DND-41 (cell line): ENCODE measurements at regions not wholly inside any gene's neighbourhood (a gene's known extent, or its start where the extent isn't known, plus 50 kb on each side); places are given as distances from the start of the nearest gene placed in this dataset.

Experiments used
- ATAC-seq: fragments of 200-7000 bp; cut with Tn5 transposase; 3 replicates; pipeline ENCODE4 v1.9.1; 2021; ENCODE audit warnings: low read depth; ENCODE audit not compliant: insufficient read depth
- DNase-seq: peaks from one replicate; pipeline ENCODE4 v3.0.0-alpha.2; 2020
- H2AFZ ChIP-seq: 2 replicates; pipeline ENCODE4 v1.6.0; 2012; ENCODE audit warnings: low read depth, low read length
- H3K27ac ChIP-seq: 2 replicates; pipeline ENCODE4 v1.5.1; 2012; ENCODE audit warnings: low read length, inconsistent platforms
- H3K27me3 ChIP-seq: fragments of 200-600 bp; sonication (generic); 2 replicates; pipeline ENCODE4 v1.6.0; 2012; ENCODE audit warnings: low read length, mild to moderate bottlenecking, inconsistent platforms; ENCODE audit not compliant: insufficient read depth, poor library complexity
- H3K36me3 ChIP-seq: 2 replicates; pipeline ENCODE4 v1.5.1; 2012; ENCODE audit warnings: low read length, inconsistent platforms; ENCODE audit not compliant: insufficient read depth
- H3K4me1 ChIP-seq: 2 replicates; pipeline ENCODE4 v1.5.1; 2012; ENCODE audit warnings: mild to moderate bottlenecking, low read length; ENCODE audit not compliant: insufficient read depth
- H3K4me2 ChIP-seq: 2 replicates; pipeline ENCODE4 v1.6.0; 2012; ENCODE audit warnings: mild to moderate bottlenecking, moderate library complexity, low read length, inconsistent platforms; ENCODE audit not compliant: insufficient read depth
- H3K4me3 ChIP-seq, 2 experiments: fragments of 200-600 bp in 1 of 2; shearing (Covaris generic) in 1 of 2; 2 replicates each; pipeline ENCODE4 v1.5.1; 2012 to 2016; ENCODE audit warnings: inconsistent platforms in 2 of 2, low read length in 2 of 2, mild to moderate bottlenecking in 2 of 2, low read depth in 1 of 2, moderate library complexity in 1 of 2
- H3K79me2 ChIP-seq: 2 replicates; pipeline ENCODE4 v1.6.0; 2012; ENCODE audit warnings: low read length, inconsistent platforms; ENCODE audit not compliant: insufficient read depth
- H3K9ac ChIP-seq: 2 replicates; pipeline ENCODE4 v1.6.0; 2012; ENCODE audit warnings: low read depth, mild to moderate bottlenecking, inconsistent platforms, low read length, moderate library complexity
- H3K9me3 ChIP-seq: 2 replicates; pipeline ENCODE4 v1.5.1; 2012; ENCODE audit warnings: low read length, moderate library complexity, mild to moderate bottlenecking, inconsistent platforms; ENCODE audit not compliant: insufficient read depth, severe bottlenecking
- H4K20me1 ChIP-seq: 2 replicates; pipeline ENCODE4 v1.6.0; 2012; ENCODE audit warnings: low read length; ENCODE audit not compliant: insufficient read depth
- EZH2 ChIP-seq: IDR thresholded peaks from 3 replicates; pipeline ENCODE4 v1.6.1; 2012; ENCODE audit warnings: borderline replicate concordance, low read depth, mild to moderate bottlenecking, moderate library complexity, low read length, inconsistent platforms; ENCODE audit not compliant: severe bottlenecking
- TF ChIP-seq, protein P1 (sequence below): IDR thresholded peaks from 2 replicates; pipeline ENCODE4 v1.5.1; 2012; ENCODE audit warnings: borderline replicate concordance, low read length, moderate library complexity, mild to moderate bottlenecking; ENCODE audit not compliant: poor library complexity, severe bottlenecking; ENCODE audit errors: extremely low read depth

DNA sequence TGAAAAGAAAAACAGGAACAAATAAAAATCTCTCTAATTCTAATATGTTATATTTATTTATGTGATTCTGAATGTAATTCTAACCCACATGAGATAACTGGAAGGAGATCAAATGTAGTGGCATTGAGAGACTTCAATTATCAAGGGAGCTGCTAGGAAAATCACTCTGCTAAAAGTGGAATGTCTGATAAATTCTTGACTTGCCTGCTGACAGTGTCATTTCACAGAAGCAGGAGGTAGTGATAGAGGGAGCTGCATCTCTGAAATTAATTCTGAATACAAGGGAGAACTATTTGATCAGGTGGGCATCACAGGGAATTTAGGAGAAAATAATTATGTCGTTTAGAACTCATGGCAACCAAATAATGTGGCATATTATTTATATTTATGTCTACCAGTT lies 303.6 kb downstream of the BCAT1 start:
- TF ChIP-seq, protein P1, sequence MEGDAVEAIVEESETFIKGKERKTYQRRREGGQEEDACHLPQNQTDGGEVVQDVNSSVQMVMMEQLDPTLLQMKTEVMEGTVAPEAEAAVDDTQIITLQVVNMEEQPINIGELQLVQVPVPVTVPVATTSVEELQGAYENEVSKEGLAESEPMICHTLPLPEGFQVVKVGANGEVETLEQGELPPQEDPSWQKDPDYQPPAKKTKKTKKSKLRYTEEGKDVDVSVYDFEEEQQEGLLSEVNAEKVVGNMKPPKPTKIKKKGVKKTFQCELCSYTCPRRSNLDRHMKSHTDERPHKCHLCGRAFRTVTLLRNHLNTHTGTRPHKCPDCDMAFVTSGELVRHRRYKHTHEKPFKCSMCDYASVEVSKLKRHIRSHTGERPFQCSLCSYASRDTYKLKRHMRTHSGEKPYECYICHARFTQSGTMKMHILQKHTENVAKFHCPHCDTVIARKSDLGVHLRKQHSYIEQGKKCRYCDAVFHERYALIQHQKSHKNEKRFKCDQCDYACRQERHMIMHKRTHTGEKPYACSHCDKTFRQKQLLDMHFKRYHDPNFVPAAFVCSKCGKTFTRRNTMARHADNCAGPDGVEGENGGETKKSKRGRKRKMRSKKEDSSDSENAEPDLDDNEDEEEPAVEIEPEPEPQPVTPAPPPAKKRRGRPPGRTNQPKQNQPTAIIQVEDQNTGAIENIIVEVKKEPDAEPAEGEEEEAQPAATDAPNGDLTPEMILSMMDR = no peak
- TF ChIP-seq EZH2 = no peak
- no peak for DNase-seq
- H2AFZ ChIP-seq = no peak overlapping the region
- H3K36me3 ChIP-seq = no peaks in the 10 kb centered on the region
- ATAC-seq = no peak
- no peak overlapping the region for H3K27ac ChIP-seq
- no peaks in the 10 kb centered on the region for H3K79me2 ChIP-seq
- H3K27me3 ChIP-seq = no peaks in the 10 kb centered on the region
- H3K9ac ChIP-seq = no peak overlapping the region
- H3K4me2 ChIP-seq = no peak overlapping the region
- no peaks in the 10 kb centered on the region for H3K4me1 ChIP-seq
- no peak overlapping the region for H3K4me3 ChIP-seq
- peaks cover 3% of the 10 kb centered on the region for H3K9me3 ChIP-seq
- no peaks in the 10 kb centered on the region for H4K20me1 ChIP-seq

DNA sequence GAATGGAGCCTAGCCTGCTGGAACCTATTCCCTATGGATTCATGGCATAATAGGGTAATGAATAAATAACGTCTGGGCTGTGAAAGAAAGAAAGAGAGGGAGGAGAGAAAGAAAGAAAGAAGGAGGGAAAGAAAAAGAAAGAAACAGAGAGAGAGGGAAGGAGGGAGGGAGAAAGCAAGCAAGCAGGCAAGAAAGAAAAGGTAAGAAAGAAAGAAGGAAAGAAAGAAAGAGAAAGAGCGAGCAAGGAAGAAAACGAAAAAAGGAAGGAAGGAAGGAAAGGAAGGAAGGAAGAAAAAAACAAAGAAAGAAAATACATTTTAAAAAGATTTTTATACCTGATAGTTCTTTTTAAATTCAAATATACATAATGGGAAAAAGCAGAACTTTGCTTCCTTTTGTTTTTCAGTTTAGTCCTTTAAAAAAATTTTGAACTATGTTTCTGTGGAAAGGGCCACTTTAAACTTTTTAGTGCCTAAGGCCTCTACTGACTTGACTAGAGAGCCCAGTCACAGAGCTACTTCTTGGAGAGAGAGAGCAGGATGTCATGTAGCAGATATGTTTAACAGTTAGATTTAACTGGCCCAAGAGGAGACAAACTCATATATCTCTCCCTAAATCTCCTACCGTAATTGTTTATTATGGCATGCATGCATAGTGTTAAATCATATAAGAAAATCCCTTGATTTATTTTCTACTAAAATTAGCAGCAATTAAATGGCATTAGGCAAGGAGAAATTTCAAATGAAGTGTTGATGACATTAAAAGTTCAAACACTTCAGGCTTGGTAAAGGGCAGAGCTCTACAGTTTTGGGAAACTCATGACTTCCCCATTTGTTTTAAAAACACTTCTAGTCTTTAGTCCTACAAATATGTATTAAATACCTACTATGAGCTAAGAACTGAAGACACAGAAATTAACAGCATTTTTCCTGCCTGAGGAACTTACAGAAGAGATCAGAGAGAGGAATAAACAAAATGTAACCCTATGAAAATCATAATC lies 305.5 kb downstream of the BCAT1 start:
- no peak for TF ChIP-seq EZH2
- TF ChIP-seq, protein P1 = no peak
- Histone ChIP-seq H3K27ac (no peak overlapping the region), H4K20me1 (no peaks in the 10 kb centered on the region), H3K4me2 (no peak overlapping the region), H3K79me2 (no peaks in the 10 kb centered on the region), H2AFZ (0 out of 2 replicates have a peak overlapping the region, but pooled peaks have one; percentile 19), H3K27me3 (no peaks in the 10 kb centered on the region), H3K36me3 (no peaks in the 10 kb centered on the region), H3K9ac (no peak overlapping the region), H3K4me1 (no peaks in the 10 kb centered on the region), H3K4me3 (no peak overlapping the region), H3K9me3 (peaks cover 3% of the 10 kb centered on the region)
- no peak for DNase-seq
- 0 out of 3 replicates have a peak, but pooled peaks have one; percentile 49 for ATAC-seq

DNA sequence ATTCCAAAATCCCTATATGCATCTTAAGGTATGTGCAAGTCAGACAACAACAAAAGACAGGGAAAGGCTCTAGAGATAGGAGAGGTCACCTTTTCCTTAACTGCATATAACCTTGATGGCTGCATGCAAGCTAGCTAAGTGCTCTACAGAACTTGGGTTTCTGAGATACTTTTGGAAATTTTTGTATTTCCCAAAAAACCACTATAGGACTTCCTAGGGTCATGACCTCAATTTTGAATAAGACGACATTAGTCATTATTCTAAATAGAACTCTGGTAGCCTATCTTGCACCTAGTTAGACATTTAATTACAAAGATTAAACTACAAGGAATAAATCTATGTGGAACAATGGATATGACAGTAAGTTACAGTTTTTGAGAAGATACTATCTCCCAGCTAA lies 309.3 kb downstream of the BCAT1 start:
- H3K27ac ChIP-seq = no peak overlapping the region
- H3K4me1 ChIP-seq = peaks cover 3% of the 10 kb centered on the region; the same call in 1 of the 2 replicates
- peaks cover 3% of the 10 kb centered on the region for H3K9me3 ChIP-seq
- no peak overlapping the region for H3K4me3 ChIP-seq
- DNase-seq (no peak), ATAC-seq (no peak)
- H3K79me2 ChIP-seq = no peaks in the 10 kb centered on the region
- H3K4me2 ChIP-seq = no peak overlapping the region
- H3K27me3 ChIP-seq = no peaks in the 10 kb centered on the region
- no peak for TF ChIP-seq EZH2
- TF ChIP-seq, protein P1 = no peak
- H3K36me3 ChIP-seq = no peaks in the 10 kb centered on the region
- no peak overlapping the region for H3K9ac ChIP-seq
- no peaks in the 10 kb centered on the region for H4K20me1 ChIP-seq
- no peak overlapping the region for H2AFZ ChIP-seq
